ENCODE measurements at regions not wholly inside any gene's neighbourhood (a gene's known extent, or its start where the extent isn't known, plus 50 kb on each side); places are given as distances from the start of the nearest gene placed in this dataset.
"Not testable (repeated sequence)": the region's sequence is repeated elsewhere in the genome, so short reads cannot be mapped to it uniquely, and the experiment has no call there.

GRCh38 chr6:17220040-17220910, 60.9 kb upstream of the RBM24 start:
- no peaks in the 10 kb centered on the region for H3K4me1 Mint-ChIP-seq
- no peak for TF ChIP-seq CTCF (IDR thresholded peaks at IDR 0.05; ENCODE audit: unreplicated experiment)
- H3K27ac Mint-ChIP-seq, result no peak overlapping the region
- no peaks in the 10 kb centered on the region for H3K27me3 Mint-ChIP-seq (ENCODE audit: low read depth)
- H3K36me3 Mint-ChIP-seq, result peaks cover 5% of the 10 kb centered on the region
- DNase-seq (ENCODE audit: low spot score in 2 of 2, unreplicated experiment in 2 of 2), result no peak
- H3K4me3 Mint-ChIP-seq, result no peak overlapping the region
- H3K9me3 Mint-ChIP-seq, result peaks cover 17% of the 10 kb centered on the region

GRCh38 chr6:17224056-17224455, 57.1 kb upstream of the RBM24 start:
- H3K9me3 Mint-ChIP-seq, result peaks cover 11% of the 10 kb centered on the region
- no peaks in the 10 kb centered on the region for H3K4me1 Mint-ChIP-seq
- H3K4me3 Mint-ChIP-seq, result no peak overlapping the region
- H3K27me3 Mint-ChIP-seq (ENCODE audit: low read depth), result no peaks in the 10 kb centered on the region
- TF ChIP-seq CTCF (IDR thresholded peaks at IDR 0.05; ENCODE audit: unreplicated experiment), result no peak
- H3K27ac Mint-ChIP-seq, result no peak overlapping the region
- no peaks in the 10 kb centered on the region for H3K36me3 Mint-ChIP-seq
- DNase-seq (ENCODE audit: low spot score in 2 of 2, unreplicated experiment in 2 of 2), result no peak

GRCh38 chr6:17224501-17224900, 56.7 kb upstream of the RBM24 start:
- peaks cover 11% of the 10 kb centered on the region for H3K9me3 Mint-ChIP-seq
- not testable (repeated sequence) for H3K27ac Mint-ChIP-seq; H3K4me3 Mint-ChIP-seq; H3K27me3 Mint-ChIP-seq (ENCODE audit: low read depth); H3K36me3 Mint-ChIP-seq; DNase-seq (ENCODE audit: low spot score in 2 of 2, unreplicated experiment in 2 of 2); H3K4me1 Mint-ChIP-seq

GRCh38 chr6:17225767-17226630, 55.2 kb upstream of the RBM24 start:
- H3K4me3 Mint-ChIP-seq, result no peak overlapping the region
- H3K27me3 Mint-ChIP-seq (ENCODE audit: low read depth), result no peaks in the 10 kb centered on the region
- H3K9me3 Mint-ChIP-seq, result peaks cover 11% of the 10 kb centered on the region
- no peak for DNase-seq (ENCODE audit: low spot score in 2 of 2, unreplicated experiment in 2 of 2)
- no peak for TF ChIP-seq CTCF (IDR thresholded peaks at IDR 0.05; ENCODE audit: unreplicated experiment)
- no peaks in the 10 kb centered on the region for H3K36me3 Mint-ChIP-seq
- no peaks in the 10 kb centered on the region for H3K4me1 Mint-ChIP-seq
- H3K27ac Mint-ChIP-seq, result no peak overlapping the region

- Mint-ChIP-seq H3K27me3 (ENCODE audit: low read depth) (no peaks in the 10 kb centered on the region), H3K4me3 (no peak overlapping the region), H3K9me3 (peaks cover 12% of the 10 kb centered on the region), H3K4me1 (no peaks in the 10 kb centered on the region), H3K36me3 (no peaks in the 10 kb centered on the region), H3K27ac (no peak overlapping the region)
- no peak for DNase-seq (ENCODE audit: low spot score in 2 of 2, unreplicated experiment in 2 of 2)
- no peak for TF ChIP-seq CTCF (IDR thresholded peaks at IDR 0.05; ENCODE audit: unreplicated experiment)
Observed at GRCh38 chr6:17226786-17227233, 54.4 kb upstream of the RBM24 start.

GRCh38 chr6:17227403-17227802, 53.8 kb upstream of the RBM24 start:
- TF ChIP-seq CTCF (IDR thresholded peaks at IDR 0.05; ENCODE audit: unreplicated experiment), result no peak
- no peak overlapping the region for H3K27ac Mint-ChIP-seq
- H3K27me3 Mint-ChIP-seq (ENCODE audit: low read depth), result no peaks in the 10 kb centered on the region

More at GRCh38 chr6:17227403-17227802, 53.8 kb upstream of the RBM24 start:
- Mint-ChIP-seq H3K9me3 (peaks cover 15% of the 10 kb centered on the region), H3K4me3 (no peak overlapping the region), H3K4me1 (no peaks in the 10 kb centered on the region), H3K36me3 (no peaks in the 10 kb centered on the region)
- DNase-seq (ENCODE audit: low spot score in 2 of 2, unreplicated experiment in 2 of 2), result no peak

Measured in mesothelial cell of epicardium (in vitro differentiated cells).